ENCODE measurements at regions not wholly inside any gene's neighbourhood (a gene's known extent, or its start where the extent isn't known, plus 50 kb on each side); places are given as distances from the start of the nearest gene placed in this dataset.

GRCh38 chr13:99725644-99726043 lies 224.4 kb downstream of the TM9SF2 start:
- Histone ChIP-seq H3K36me3 (replicated peaks; ENCODE audit: control insufficient read depth, insufficient read depth, low read length) (no peaks in the 10 kb centered on the region), H3K27me3 (ENCODE audit: control insufficient read depth, insufficient read depth, low read length) (no peaks in the 10 kb centered on the region), H3K4me3 (ENCODE audit: insufficient read depth, low read depth, low read length) (no peak overlapping the region)
- no peak for DNase-seq

GRCh38 chr13:99724633-99725517 lies 223.6 kb downstream of the TM9SF2 start:
- no peak for DNase-seq
- Histone ChIP-seq H3K4me3 (ENCODE audit: insufficient read depth, low read depth, low read length) (no peak overlapping the region), H3K36me3 (replicated peaks; ENCODE audit: control insufficient read depth, insufficient read depth, low read length) (no peaks in the 10 kb centered on the region), H3K27me3 (ENCODE audit: control insufficient read depth, insufficient read depth, low read length) (no peaks in the 10 kb centered on the region)

GRCh38 chr13:99723878-99724277 lies 222.6 kb downstream of the TM9SF2 start:
- Histone ChIP-seq H3K36me3 (replicated peaks; ENCODE audit: control insufficient read depth, insufficient read depth, low read length) (no peaks in the 10 kb centered on the region), H3K27me3 (ENCODE audit: control insufficient read depth, insufficient read depth, low read length) (no peaks in the 10 kb centered on the region), H3K4me3 (ENCODE audit: insufficient read depth, low read depth, low read length) (no peak overlapping the region)
- no peak for DNase-seq

- Histone ChIP-seq H3K36me3 (replicated peaks; ENCODE audit: control insufficient read depth, insufficient read depth, low read length) (no peaks in the 10 kb centered on the region), H3K4me3 (ENCODE audit: insufficient read depth, low read depth, low read length) (no peak overlapping the region), H3K27me3 (ENCODE audit: control insufficient read depth, insufficient read depth, low read length) (no peaks in the 10 kb centered on the region)
- no peak for DNase-seq
Observed at GRCh38 chr13:99722931-99723330, 221.7 kb downstream of the TM9SF2 start.

- Histone ChIP-seq H3K4me3 (ENCODE audit: insufficient read depth, low read depth, low read length) (no peak overlapping the region), H3K27me3 (ENCODE audit: control insufficient read depth, insufficient read depth, low read length) (no peaks in the 10 kb centered on the region), H3K36me3 (replicated peaks; ENCODE audit: control insufficient read depth, insufficient read depth, low read length) (no peaks in the 10 kb centered on the region)
- DNase-seq = no peak
Observed at GRCh38 chr13:99722338-99722818, 221.1 kb downstream of the TM9SF2 start.

- Histone ChIP-seq H3K27me3 (ENCODE audit: control insufficient read depth, insufficient read depth, low read length) (no peaks in the 10 kb centered on the region), H3K36me3 (replicated peaks; ENCODE audit: control insufficient read depth, insufficient read depth, low read length) (no peaks in the 10 kb centered on the region), H3K4me3 (ENCODE audit: insufficient read depth, low read depth, low read length) (no peak overlapping the region)
- no peak for DNase-seq
Observed at GRCh38 chr13:99721606-99722337, 220.5 kb downstream of the TM9SF2 start.

GRCh38 chr13:99717959-99718674 lies 216.8 kb downstream of the TM9SF2 start:
- H3K4me3 ChIP-seq (ENCODE audit: insufficient read depth, low read depth, low read length) = no peak overlapping the region
- DNase-seq = no peak
- H3K27me3 ChIP-seq (ENCODE audit: control insufficient read depth, insufficient read depth, low read length) = no peaks in the 10 kb centered on the region
- H3K36me3 ChIP-seq (replicated peaks; ENCODE audit: control insufficient read depth, insufficient read depth, low read length) = no peaks in the 10 kb centered on the region

GRCh38 chr13:99709134-99709533 lies 207.9 kb downstream of the TM9SF2 start:
- no peak overlapping the region for H3K4me3 ChIP-seq (ENCODE audit: insufficient read depth, low read depth, low read length)
- no peaks in the 10 kb centered on the region for H3K36me3 ChIP-seq (replicated peaks; ENCODE audit: control insufficient read depth, insufficient read depth, low read length)
- H3K27me3 ChIP-seq (ENCODE audit: control insufficient read depth, insufficient read depth, low read length) = no peaks in the 10 kb centered on the region
- no peak for DNase-seq

- DNase-seq = no peak
- Histone ChIP-seq H3K27me3 (ENCODE audit: control insufficient read depth, insufficient read depth, low read length) (no peaks in the 10 kb centered on the region), H3K4me3 (ENCODE audit: insufficient read depth, low read depth, low read length) (no peak overlapping the region), H3K36me3 (replicated peaks; ENCODE audit: control insufficient read depth, insufficient read depth, low read length) (no peaks in the 10 kb centered on the region)
Observed at GRCh38 chr13:99704390-99704789, 203.1 kb downstream of the TM9SF2 start.

- Histone ChIP-seq H3K27me3 (ENCODE audit: control insufficient read depth, insufficient read depth, low read length) (no peaks in the 10 kb centered on the region), H3K36me3 (replicated peaks; ENCODE audit: control insufficient read depth, insufficient read depth, low read length) (no peaks in the 10 kb centered on the region), H3K4me3 (ENCODE audit: insufficient read depth, low read depth, low read length) (no peak overlapping the region)
- no peak for DNase-seq
Observed at GRCh38 chr13:99703908-99704307, 202.6 kb downstream of the TM9SF2 start.

GRCh38 chr13:99702687-99703319 lies 201.5 kb downstream of the TM9SF2 start:
- Histone ChIP-seq H3K27me3 (ENCODE audit: control insufficient read depth, insufficient read depth, low read length) (no peaks in the 10 kb centered on the region), H3K36me3 (replicated peaks; ENCODE audit: control insufficient read depth, insufficient read depth, low read length) (no peaks in the 10 kb centered on the region), H3K4me3 (ENCODE audit: insufficient read depth, low read depth, low read length) (no peak overlapping the region)
- DNase-seq = no peak

GRCh38 chr13:99700468-99700867 lies 199.2 kb downstream of the TM9SF2 start:
- H3K4me3 ChIP-seq (ENCODE audit: insufficient read depth, low read depth, low read length) = no peak overlapping the region
- no peaks in the 10 kb centered on the region for H3K27me3 ChIP-seq (ENCODE audit: control insufficient read depth, insufficient read depth, low read length)
- DNase-seq = no peak
- H3K36me3 ChIP-seq (replicated peaks; ENCODE audit: control insufficient read depth, insufficient read depth, low read length) = no peaks in the 10 kb centered on the region

- Histone ChIP-seq H3K4me3 (ENCODE audit: insufficient read depth, low read depth, low read length) (no peak overlapping the region), H3K36me3 (replicated peaks; ENCODE audit: control insufficient read depth, insufficient read depth, low read length) (no peaks in the 10 kb centered on the region), H3K27me3 (ENCODE audit: control insufficient read depth, insufficient read depth, low read length) (no peaks in the 10 kb centered on the region)
- DNase-seq = no peak
Observed at GRCh38 chr13:99698816-99699099, 197.5 kb downstream of the TM9SF2 start.

GRCh38 chr13:99698010-99698815 lies 196.9 kb downstream of the TM9SF2 start:
- no peaks in the 10 kb centered on the region for H3K27me3 ChIP-seq (ENCODE audit: control insufficient read depth, insufficient read depth, low read length)
- no peak overlapping the region for H3K4me3 ChIP-seq (ENCODE audit: insufficient read depth, low read depth, low read length)
- no peak for DNase-seq
- no peaks in the 10 kb centered on the region for H3K36me3 ChIP-seq (replicated peaks; ENCODE audit: control insufficient read depth, insufficient read depth, low read length)
